GM12878 (cell line): ENCODE measurements at regions not wholly inside any gene's neighbourhood (a gene's known extent, or its start where the extent isn't known, plus 50 kb on each side); places are given as distances from the start of the nearest gene placed in this dataset.

Experiments used
- ATAC-seq: fragments of 200-7000 bp; cut with Tn5 transposase; 3 replicates; pipeline ENCODE4 v1.9.1; 2020; ENCODE audit warnings: mild to moderate bottlenecking, moderate library complexity
- BruUV-seq: library from RNA; stranded (reverse); fragments of 400-500 nt; replicated peaks from 2 replicates; lab custom pipeline; 2021; lab: Mats Ljungman, UMichigan
- CTCF ChIA-PET: fragments of 300-600 bp; sonication (Branson Sonifier 250); formaldehyde crosslinking; extraction: SDS; loops from one replicate; lab custom pipeline; 2021; ENCODE audit warnings: inconsistent platforms; lab: Yijun Ruan, JAX
- POLR2A ChIA-PET: fragments of 350-600 bp; formaldehyde crosslinking; extraction: SDS; loops from one replicate; lab custom pipeline; 2021; ENCODE audit warnings: inconsistent platforms; lab: Charles Lee
- RAD21 ChIA-PET: fragments of 300-600 bp; sonication (Branson Sonifier 250); formaldehyde crosslinking; loops from one replicate; lab custom pipeline; 2023; ENCODE audit warnings: antibody characterized with exemption; ENCODE audit not compliant: unreplicated experiment; lab: Charles Lee
- SMC1A ChIA-PET: fragments of 300-600 bp; sonication (Branson Sonifier 250); formaldehyde crosslinking; loops from one replicate; lab custom pipeline; 2023; ENCODE audit not compliant: unreplicated experiment, uncharacterized antibody; lab: Charles Lee
- DNase-seq: peaks from one replicate; pipeline ENCODE4 v3.0.0-alpha.2; 2011; ENCODE audit warnings: low read depth, low spot score
- FAIRE-seq: peaks from 3 replicates; lab custom pipeline; 2011; peaks lifted over from hg19 to GRCh38; lab: Jason Lieb, UNC
- H2AFZ ChIP-seq: 2 replicates; pipeline ENCODE4 v1.6.0; 2011; ENCODE audit warnings: low read depth, low read length, control low read depth; ENCODE audit not compliant: control insufficient read depth
- H3K27ac ChIP-seq: 2 replicates; pipeline ENCODE4 v1.5.1; 2011; ENCODE audit warnings: control low read depth; ENCODE audit not compliant: control insufficient read depth, insufficient read depth
- H3K27me3 ChIP-seq, 2 experiments: replicated peaks in 1 of 2; 2 replicates each; pipeline versions ENCODE4 v1.6.0 to v1.6.1; 2011; ENCODE audit warnings: low read length in 1 of 2; ENCODE audit not compliant: control insufficient read depth in 2 of 2, insufficient read depth in 2 of 2
- H3K36me3 ChIP-seq, 2 experiments: 2 replicates each; pipeline ENCODE4 v1.5.1; 2011; ENCODE audit warnings: low read length in 1 of 2; ENCODE audit not compliant: control insufficient read depth in 2 of 2, insufficient read depth in 2 of 2
- H3K4me1 ChIP-seq: 2 replicates; pipeline ENCODE4 v1.6.1; 2011; ENCODE audit warnings: mild to moderate bottlenecking, low read length, moderate library complexity, mixed read lengths; ENCODE audit not compliant: control insufficient read depth, insufficient read depth
- H3K4me2 ChIP-seq: 2 replicates; pipeline ENCODE4 v1.6.0; 2011; ENCODE audit warnings: control low read depth; ENCODE audit not compliant: control insufficient read depth, insufficient read depth
- H3K4me3 ChIP-seq: fragments of 200-600 bp; sonication (generic); 2 replicates; pipeline ENCODE4 v1.5.1; 2016
- H3K79me2 ChIP-seq: 2 replicates; pipeline ENCODE4 v1.6.0; 2011; ENCODE audit warnings: low read length; ENCODE audit not compliant: control insufficient read depth, insufficient read depth
- H3K9ac ChIP-seq: 2 replicates; pipeline ENCODE4 v1.8.0; 2011; ENCODE audit warnings: low read length, control low read depth, mixed read lengths; ENCODE audit not compliant: control insufficient read depth, insufficient read depth
- H3K9me3 ChIP-seq: replicated peaks from 3 replicates; pipeline ENCODE4 v1.5.1; 2011; ENCODE audit warnings: mild to moderate bottlenecking, low read length; ENCODE audit not compliant: control insufficient read depth, insufficient read depth
- H4K20me1 ChIP-seq: 2 replicates; pipeline ENCODE4 v1.6.0; 2011; ENCODE audit not compliant: control insufficient read depth, insufficient read depth
- ATF7 ChIP-seq: fragments of 450-650 bp; IDR thresholded peaks from 2 replicates; pipeline ENCODE4 v1.6.1; 2016; ENCODE audit warnings: low read depth, mild to moderate bottlenecking
- BCL11A ChIP-seq: IDR thresholded peaks from 2 replicates; pipeline ENCODE4 v1.6.1; 2011; ENCODE audit warnings: low read depth, low read length
- BCL3 ChIP-seq: IDR thresholded peaks from 2 replicates; pipeline ENCODE4 v1.6.1; 2011; ENCODE audit warnings: borderline replicate concordance, low read depth, mild to moderate bottlenecking, moderate library complexity, low read length; ENCODE audit not compliant: insufficient read depth, poor library complexity, severe bottlenecking
- CBX3 ChIP-seq: fragments of 200-600 bp; sonication (generic); IDR thresholded peaks from 2 replicates; pipeline ENCODE4 v1.6.1; 2016; ENCODE audit warnings: low read depth, borderline replicate concordance
- E2F8 ChIP-seq: fragments of 450-650 bp; IDR thresholded peaks from 2 replicates; pipeline ENCODE4 v1.6.1; 2018; ENCODE audit warnings: mild to moderate bottlenecking, low read depth, moderate library complexity; ENCODE audit not compliant: partially characterized antibody
- GATAD2B ChIP-seq: fragments of 450-650 bp; conservative IDR thresholded peaks from 2 replicates; pipeline ENCODE4 v1.6.1; 2017; ENCODE audit warnings: low read depth, mild to moderate bottlenecking, moderate library complexity
- HDAC2 ChIP-seq: fragments of 200-600 bp; sonication (generic); IDR thresholded peaks from 2 replicates; pipeline ENCODE4 v1.6.1; 2017
- IRF3 ChIP-seq: fragments of 450-650 bp; IDR thresholded peaks from 2 replicates; pipeline ENCODE4 v1.6.1; 2014; ENCODE audit warnings: mild to moderate bottlenecking
- IRF5 ChIP-seq: fragments of 450-650 bp; IDR thresholded peaks from 2 replicates; pipeline ENCODE4 v1.6.1; 2017; ENCODE audit warnings: borderline replicate concordance
- NFYA ChIP-seq: IDR thresholded peaks from 2 replicates; pipeline ENCODE4 v1.6.1; 2011; ENCODE audit warnings: low read depth, mild to moderate bottlenecking, low read length, improper control_type of control experiment, borderline replicate concordance
- NKRF ChIP-seq: fragments of 450-650 bp; conservative IDR thresholded peaks from 2 replicates; pipeline ENCODE4 v1.6.1; 2017; ENCODE audit warnings: mild to moderate bottlenecking, moderate library complexity
- RAD21 ChIP-seq: IDR thresholded peaks from 2 replicates; pipeline ENCODE4 v1.6.1; 2011; ENCODE audit warnings: mild to moderate bottlenecking, low read depth, low read length, moderate library complexity; ENCODE audit not compliant: insufficient read depth
- RB1 ChIP-seq: fragments of 450-650 bp; formaldehyde crosslinking; IDR thresholded peaks from 2 replicates; pipeline ENCODE4 v1.6.1; 2017; ENCODE audit warnings: mild to moderate bottlenecking, borderline replicate concordance
- SMAD5 ChIP-seq: IDR thresholded peaks from 2 replicates; pipeline ENCODE4 v1.6.1; 2016; ENCODE audit warnings: antibody characterized with exemption, low read depth
- SREBF1 ChIP-seq: IDR thresholded peaks from 2 replicates; pipeline ENCODE4 v1.6.1; 2012; ENCODE audit warnings: mild to moderate bottlenecking, low read length
- TCF12 ChIP-seq: IDR thresholded peaks from 2 replicates; pipeline ENCODE4 v1.6.1; 2011; ENCODE audit warnings: low read depth, mild to moderate bottlenecking, low read length
- in situ Hi-C: fragments of 300-500 bp; cut with MboI; formaldehyde crosslinking; loops from 9 replicates; pipeline ENCODE4 v1.14.3; 2018; ENCODE audit warnings: mixed read lengths
- intact Hi-C: fragments of 100-400 bp; cut with micrococcal nuclease; formaldehyde crosslinking; loops from one replicate; pipeline ENCODE4 v1.14.2; 2022; ENCODE audit not compliant: unreplicated experiment

- CTCF ChIA-PET = no interaction called here
- POLR2A ChIA-PET = no interaction called here
- Histone ChIP-seq H3K4me3 (no peak overlapping the region), H3K36me3 (no peaks in the 10 kb centered on the region), H3K27ac (no peak overlapping the region), H2AFZ (no peak overlapping the region), H3K79me2 (no peaks in the 10 kb centered on the region), H3K27me3 (no peaks in the 10 kb centered on the region), H3K4me2 (no peak overlapping the region), H3K9ac (no peak overlapping the region), H3K4me1 (no peaks in the 10 kb centered on the region), H3K9me3 (no peaks in the 10 kb centered on the region), H4K20me1 (no peaks in the 10 kb centered on the region)
- no peak for ATAC-seq
- BruUV-seq = no TSS peak
- SMC1A ChIA-PET = no interaction called here
- no peak for FAIRE-seq
- no peak for DNase-seq
- intact Hi-C loops = no loop called here
- in situ Hi-C loops = no loop called here
- TF ChIP-seq HDAC2 (no peak), RAD21 (no peak), BCL3 (no peak), RB1 (no peak), TCF12 (no peak), IRF5 (no peak), GATAD2B (no peak), E2F8 (no peak), BCL11A (no peak), SREBF1 (no peak), CBX3 (no peak), SMAD5 (no peak), NKRF (no peak), ATF7 (no peak), IRF3 (no peak), NFYA (no peak)
- RAD21 ChIA-PET = no interaction called here
Measured at GRCh38 chr10:84842593-84842992, 514.2 kb downstream of the CCSER2 start.
